ENCODE measurements at regions not wholly inside any gene's neighbourhood (a gene's known extent, or its start where the extent isn't known, plus 50 kb on each side); places are given as distances from the start of the nearest gene placed in this dataset.

DNA sequence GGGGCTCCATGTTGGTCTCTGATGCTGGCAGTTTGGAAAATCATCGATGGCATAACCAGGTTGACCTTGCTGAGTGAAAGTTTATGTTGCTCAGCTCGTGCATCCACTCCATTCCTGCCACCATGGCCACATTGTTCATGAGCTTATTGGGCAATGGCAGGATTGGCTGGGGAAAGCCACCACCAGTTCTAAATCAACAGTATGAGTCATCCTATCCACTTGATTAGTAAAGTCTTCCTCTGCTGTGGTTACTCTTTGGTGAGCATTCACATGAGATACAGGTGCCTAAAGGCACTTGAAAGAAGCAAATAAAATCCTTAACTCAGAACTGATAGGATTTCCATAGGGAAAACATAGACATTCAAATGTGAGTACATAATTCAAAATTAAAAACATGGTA lies 131.8 kb upstream of the FBN2 start:
- TF ChIP-seq, protein P1, sequence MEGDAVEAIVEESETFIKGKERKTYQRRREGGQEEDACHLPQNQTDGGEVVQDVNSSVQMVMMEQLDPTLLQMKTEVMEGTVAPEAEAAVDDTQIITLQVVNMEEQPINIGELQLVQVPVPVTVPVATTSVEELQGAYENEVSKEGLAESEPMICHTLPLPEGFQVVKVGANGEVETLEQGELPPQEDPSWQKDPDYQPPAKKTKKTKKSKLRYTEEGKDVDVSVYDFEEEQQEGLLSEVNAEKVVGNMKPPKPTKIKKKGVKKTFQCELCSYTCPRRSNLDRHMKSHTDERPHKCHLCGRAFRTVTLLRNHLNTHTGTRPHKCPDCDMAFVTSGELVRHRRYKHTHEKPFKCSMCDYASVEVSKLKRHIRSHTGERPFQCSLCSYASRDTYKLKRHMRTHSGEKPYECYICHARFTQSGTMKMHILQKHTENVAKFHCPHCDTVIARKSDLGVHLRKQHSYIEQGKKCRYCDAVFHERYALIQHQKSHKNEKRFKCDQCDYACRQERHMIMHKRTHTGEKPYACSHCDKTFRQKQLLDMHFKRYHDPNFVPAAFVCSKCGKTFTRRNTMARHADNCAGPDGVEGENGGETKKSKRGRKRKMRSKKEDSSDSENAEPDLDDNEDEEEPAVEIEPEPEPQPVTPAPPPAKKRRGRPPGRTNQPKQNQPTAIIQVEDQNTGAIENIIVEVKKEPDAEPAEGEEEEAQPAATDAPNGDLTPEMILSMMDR (optimal IDR thresholded peaks at IDR 0.05 in 1 of 3, IDR thresholded peaks at IDR 0.05 in 1 of 3, conservative IDR thresholded peaks at IDR 0.05 in 1 of 3; ENCODE audit: extremely low read depth in 1 of 3, insufficient read depth in 2 of 3, low read length in 3 of 3) = no peak
- TF ChIP-seq EZH2 (IDR thresholded peaks at IDR 0.05; ENCODE audit: low read length) = no peak
